GM19324 (cell line): ENCODE measurements at regions not wholly inside any gene's neighbourhood (a gene's known extent, or its start where the extent isn't known, plus 50 kb on each side); places are given as distances from the start of the nearest gene placed in this dataset.
"Not testable (repeated sequence)": the region's sequence is repeated elsewhere in the genome, so short reads cannot be mapped to it uniquely, and the experiment has no call there.

ENCODE experiments used
- ATAC-seq: cut with Tn5 transposase; IDR thresholded peaks from one replicate; pipeline ENCODE4 v1.9.1; 2021; ENCODE audit warnings: mild to moderate bottlenecking, moderate library complexity; ENCODE audit not compliant: unreplicated experiment, low FRiP score

DNA sequence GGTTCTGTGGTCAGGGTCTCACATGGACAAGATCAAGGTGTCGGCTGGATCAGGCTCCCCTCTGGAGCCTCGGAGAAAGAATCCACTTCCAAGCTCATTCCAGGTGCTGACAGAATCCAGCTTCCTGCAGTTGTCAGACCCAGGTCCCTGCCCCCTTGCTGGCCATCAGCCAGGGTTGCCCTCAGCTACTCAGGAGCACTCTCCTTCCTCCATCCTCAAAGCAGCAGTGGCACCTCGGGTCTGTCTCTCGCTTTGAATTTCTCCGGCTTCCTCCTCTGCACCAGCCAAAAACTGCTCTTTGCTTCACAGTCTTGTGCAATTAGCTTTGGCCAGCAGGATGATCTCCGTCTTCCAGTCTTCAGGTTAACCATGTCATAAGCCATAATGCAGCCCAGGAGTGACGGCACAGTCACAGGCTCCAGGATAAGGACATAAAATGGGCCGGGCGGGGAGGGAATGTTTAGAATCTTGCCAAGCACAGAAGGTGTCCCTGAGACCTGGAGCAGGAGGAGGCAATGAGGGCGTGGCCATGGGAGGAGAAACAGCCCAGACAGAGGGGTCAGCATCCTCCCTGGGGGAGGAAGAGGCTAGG lies 79.4 kb upstream of the SLC25A33 start:
- no peak for ATAC-seq

GRCh38 chr1:9465640-9466039 lies 73.6 kb upstream of the SLC25A33 start:
- ATAC-seq: no peak

GRCh38 chr1:9466780-9467758 lies 72.2 kb upstream of the SLC25A33 start:
- no peak for ATAC-seq

- not testable (repeated sequence) for ATAC-seq
Observed at GRCh38 chr1:9469882-9470281, 69.4 kb upstream of the SLC25A33 start.

- no peak for ATAC-seq
Observed at GRCh38 chr1:9471679-9472078, 67.6 kb upstream of the SLC25A33 start.

DNA sequence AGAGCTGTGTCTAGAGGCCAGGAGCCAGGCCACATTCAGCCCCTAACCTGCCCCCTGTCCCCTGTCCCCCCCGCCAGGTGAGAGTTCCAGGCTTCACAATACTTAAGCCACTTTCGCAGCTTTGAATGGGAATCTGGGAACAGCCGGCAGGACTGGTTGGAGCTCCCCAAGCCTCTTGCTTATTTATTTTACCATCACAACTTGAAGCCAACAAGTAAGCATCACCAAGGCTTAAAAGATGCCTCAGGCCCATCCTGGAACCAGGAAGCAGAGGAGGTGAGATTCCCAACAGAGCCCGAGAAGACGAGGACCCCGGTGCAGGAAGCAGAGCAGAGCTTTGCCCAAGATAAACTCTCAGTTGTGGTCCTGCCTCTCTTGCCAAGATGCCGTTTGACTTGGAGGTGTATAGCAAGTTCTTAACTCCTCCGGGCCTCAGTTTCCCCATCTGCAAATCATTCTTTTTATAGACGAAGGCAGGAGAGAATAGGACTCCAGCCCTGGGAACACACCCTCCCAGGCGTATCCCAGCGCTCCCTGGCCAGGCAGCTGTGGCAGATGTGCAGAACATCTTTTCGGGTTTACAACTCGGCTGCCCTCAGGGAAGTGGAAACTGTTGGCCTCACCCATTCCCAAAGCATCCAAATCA lies 66.8 kb upstream of the SLC25A33 start:
- no peak for ATAC-seq

GRCh38 chr1:9473032-9473807 lies 66.0 kb upstream of the SLC25A33 start:
- ATAC-seq: no peak

DNA sequence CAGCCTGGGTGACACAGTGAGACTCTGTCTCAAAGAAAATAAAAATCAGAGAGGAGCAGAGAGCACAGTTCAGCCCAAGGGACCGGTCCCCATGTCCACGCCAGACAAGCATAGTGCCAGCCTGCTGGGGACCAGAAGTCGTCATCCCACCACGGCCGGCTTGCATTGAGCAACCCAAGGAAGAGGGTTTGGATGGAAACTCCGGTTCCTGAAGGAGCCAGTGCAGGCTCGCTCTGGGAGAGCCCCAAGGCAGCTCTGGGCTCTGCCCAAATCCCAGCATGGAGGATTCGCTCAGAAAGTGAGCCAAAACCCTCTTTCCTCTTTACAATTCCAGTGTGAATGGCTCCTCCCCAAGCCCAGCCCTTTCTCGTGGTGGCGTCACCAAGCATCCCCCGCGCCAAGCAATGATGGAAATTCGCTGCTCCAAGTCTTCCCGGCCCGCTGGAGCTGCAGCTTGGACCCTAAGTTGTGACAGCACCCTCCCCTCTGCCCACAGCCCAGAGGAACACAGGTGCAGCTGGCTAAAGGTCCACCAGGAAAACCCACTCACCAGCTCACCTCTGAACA lies 64.1 kb upstream of the SLC25A33 start:
- no peak for ATAC-seq

- no peak for ATAC-seq
Observed at GRCh38 chr1:9476790-9477463, 62.3 kb upstream of the SLC25A33 start.

DNA sequence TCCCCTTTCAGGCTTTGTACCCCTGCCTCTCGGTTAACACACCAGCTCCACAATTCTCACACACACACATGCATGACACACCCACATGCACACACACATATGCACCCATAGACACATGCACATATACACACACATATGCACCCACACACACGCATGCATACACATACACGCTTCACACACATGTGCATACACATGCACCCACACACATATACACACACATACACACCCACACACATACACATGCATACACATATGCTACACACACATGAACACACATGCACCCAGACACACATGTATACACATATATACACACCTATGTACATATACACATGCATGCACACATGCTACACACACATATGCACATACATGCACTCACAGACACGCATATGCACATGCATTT lies 61.7 kb upstream of the SLC25A33 start:
- ATAC-seq: no peak

DNA sequence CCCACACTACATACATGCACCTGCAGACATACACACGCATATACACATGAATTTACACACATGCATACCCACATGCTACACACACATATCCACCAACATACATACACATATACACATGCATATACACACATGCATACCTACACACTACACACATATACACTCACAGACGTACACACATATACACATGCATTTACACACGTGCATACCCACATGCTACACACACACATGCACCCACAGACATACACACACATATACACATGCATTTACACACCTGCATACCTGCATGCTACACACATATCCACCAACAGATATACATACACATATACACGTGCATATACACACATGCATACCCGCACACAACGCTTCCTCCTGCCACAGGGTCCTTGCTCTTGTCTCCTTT lies 61.2 kb upstream of the SLC25A33 start:
- no peak for ATAC-seq

DNA sequence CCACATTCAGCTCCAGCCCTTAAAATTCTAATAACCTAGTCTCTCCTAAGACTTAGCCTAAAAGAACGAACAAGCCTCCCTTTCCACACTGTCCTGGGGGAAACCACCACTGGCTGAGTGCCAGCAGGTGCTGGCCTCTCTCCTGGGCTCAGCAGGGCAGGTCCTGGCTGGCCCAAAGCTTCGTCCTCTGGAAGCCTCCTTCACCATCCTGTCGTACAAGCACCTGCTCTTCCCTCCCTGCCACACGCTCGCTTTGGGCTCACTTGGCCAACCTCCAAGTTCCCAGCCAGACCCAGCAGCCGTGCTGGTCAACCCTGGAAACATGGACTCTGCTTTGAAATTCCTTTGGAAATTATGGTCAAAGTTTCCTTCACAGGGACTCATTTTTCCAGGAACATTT lies 58.2 kb upstream of the SLC25A33 start:
- ATAC-seq: no peak

DNA sequence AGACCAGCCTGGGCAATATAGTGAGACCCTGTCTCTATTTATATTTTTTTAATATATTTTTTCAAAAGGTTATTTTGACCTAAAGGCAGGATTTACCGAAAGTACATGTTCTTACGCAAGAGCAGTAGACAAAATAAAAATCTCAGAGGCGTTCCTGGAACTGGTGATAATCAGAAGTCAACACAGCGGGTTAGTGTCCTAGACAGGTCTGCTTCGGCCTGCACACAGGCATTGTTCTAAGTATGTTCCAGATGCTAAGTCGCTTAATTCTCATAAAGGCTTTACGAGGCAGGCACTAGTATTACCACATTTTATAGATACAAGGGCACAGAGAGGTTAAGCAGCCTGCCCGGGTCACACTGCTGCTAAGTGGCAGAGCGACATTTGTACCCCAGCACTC lies 56.9 kb upstream of the SLC25A33 start:
- ATAC-seq: no peak

- no peak for ATAC-seq
Observed at GRCh38 chr1:9482816-9483572, 56.3 kb upstream of the SLC25A33 start.

- no peak for ATAC-seq
Observed at GRCh38 chr1:9486466-9487140, 52.7 kb upstream of the SLC25A33 start.
